Neural cell (in vitro differentiated cells): ENCODE measurements at regions not wholly inside any gene's neighbourhood (a gene's known extent, or its start where the extent isn't known, plus 50 kb on each side); places are given as distances from the start of the nearest gene placed in this dataset.

Experiments used
- MXI1 ChIP-seq: fragments of 450-650 bp; conservative IDR thresholded peaks from 2 replicates; pipeline ENCODE4 v1.6.1; 2014; ENCODE audit warnings: antibody characterized with exemption, mild to moderate bottlenecking; ENCODE audit not compliant: poor library complexity, severe bottlenecking
- POLR2AphosphoS5 ChIP-seq: IDR thresholded peaks from 2 replicates; pipeline ENCODE4 v1.6.1; 2012
- RAD21 ChIP-seq: fragments of 450-650 bp; conservative IDR thresholded peaks from 2 replicates; pipeline ENCODE4 v1.6.1; 2014; ENCODE audit warnings: antibody characterized with exemption, mild to moderate bottlenecking, moderate library complexity
- TF ChIP-seq, protein P1 (sequence below): fragments of 450-650 bp; IDR thresholded peaks from 2 replicates; pipeline ENCODE4 v1.5.1; 2014; ENCODE audit warnings: antibody characterized with exemption, mild to moderate bottlenecking, moderate library complexity; ENCODE audit not compliant: poor library complexity, severe bottlenecking

- TF ChIP-seq, protein P1, sequence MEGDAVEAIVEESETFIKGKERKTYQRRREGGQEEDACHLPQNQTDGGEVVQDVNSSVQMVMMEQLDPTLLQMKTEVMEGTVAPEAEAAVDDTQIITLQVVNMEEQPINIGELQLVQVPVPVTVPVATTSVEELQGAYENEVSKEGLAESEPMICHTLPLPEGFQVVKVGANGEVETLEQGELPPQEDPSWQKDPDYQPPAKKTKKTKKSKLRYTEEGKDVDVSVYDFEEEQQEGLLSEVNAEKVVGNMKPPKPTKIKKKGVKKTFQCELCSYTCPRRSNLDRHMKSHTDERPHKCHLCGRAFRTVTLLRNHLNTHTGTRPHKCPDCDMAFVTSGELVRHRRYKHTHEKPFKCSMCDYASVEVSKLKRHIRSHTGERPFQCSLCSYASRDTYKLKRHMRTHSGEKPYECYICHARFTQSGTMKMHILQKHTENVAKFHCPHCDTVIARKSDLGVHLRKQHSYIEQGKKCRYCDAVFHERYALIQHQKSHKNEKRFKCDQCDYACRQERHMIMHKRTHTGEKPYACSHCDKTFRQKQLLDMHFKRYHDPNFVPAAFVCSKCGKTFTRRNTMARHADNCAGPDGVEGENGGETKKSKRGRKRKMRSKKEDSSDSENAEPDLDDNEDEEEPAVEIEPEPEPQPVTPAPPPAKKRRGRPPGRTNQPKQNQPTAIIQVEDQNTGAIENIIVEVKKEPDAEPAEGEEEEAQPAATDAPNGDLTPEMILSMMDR = no peak
- TF ChIP-seq MXI1 (no peak), POLR2AphosphoS5 (no peak), RAD21 (no peak)
Observed at GRCh38 chr20:55555075-55555650, 450.2 kb downstream of the CBLN4 start.
